Neutrophil (primary cell): ENCODE measurements at regions not wholly inside any gene's neighbourhood (a gene's known extent, or its start where the extent isn't known, plus 50 kb on each side); places are given as distances from the start of the nearest gene placed in this dataset.

Experiments used
- H3K27ac ChIP-seq: fragments of 200-600 bp; sonication (generic); 2 replicates; pipeline ENCODE4 v1.5.1; 2016; ENCODE audit warnings: mild to moderate bottlenecking, moderate library complexity
- H3K27me3 ChIP-seq: fragments of 200-600 bp; sonication (generic); 2 replicates; pipeline ENCODE4 v1.6.0; 2016; ENCODE audit warnings: mild to moderate bottlenecking
- H3K36me3 ChIP-seq: fragments of 200-600 bp; sonication (generic); 2 replicates; pipeline ENCODE4 v1.5.1; 2017
- H3K4me1 ChIP-seq, 2 experiments: fragments of 200-600 bp in 1 of 2; sonication (generic) in 1 of 2; 1 replicate in 1 of 2; 2 replicates in 1 of 2; pipeline versions ENCODE4 v1.5.1 to v1.6.1; 2013 to 2016; ENCODE audit warnings: low read depth in 1 of 2, low read length in 1 of 2, mild to moderate bottlenecking in 1 of 2, moderate library complexity in 1 of 2; ENCODE audit not compliant: control insufficient read depth in 1 of 2, insufficient read depth in 1 of 2
- H3K4me3 ChIP-seq, 2 experiments: fragments of 200-600 bp in 1 of 2; sonication (generic) in 1 of 2; 1 replicate in 1 of 2; 2 replicates in 1 of 2; pipeline ENCODE4 v1.5.1; 2013 to 2016; ENCODE audit warnings: low read depth in 1 of 2, low read length in 1 of 2, mild to moderate bottlenecking in 1 of 2, moderate library complexity in 1 of 2
- H3K9me3 ChIP-seq: fragments of 200-600 bp; sonication (generic); 2 replicates; pipeline ENCODE4 v1.5.1; 2016
- CTCF ChIP-seq: fragments of 200-600 bp; sonication (generic); IDR thresholded peaks from 2 replicates; pipeline ENCODE4 v1.5.1; 2016; ENCODE audit warnings: antibody characterized with exemption

GRCh38 chr5:4544049-4544670 is 596.0 kb upstream of the ADAMTS16 start:
- TF ChIP-seq CTCF: no peak
- Histone ChIP-seq H3K4me3 (no peak overlapping the region), H3K27ac (no peak overlapping the region), H3K27me3 (no peaks in the 10 kb centered on the region), H3K9me3 (no peaks in the 10 kb centered on the region), H3K36me3 (no peaks in the 10 kb centered on the region), H3K4me1 (no peaks in the 10 kb centered on the region)

DNA sequence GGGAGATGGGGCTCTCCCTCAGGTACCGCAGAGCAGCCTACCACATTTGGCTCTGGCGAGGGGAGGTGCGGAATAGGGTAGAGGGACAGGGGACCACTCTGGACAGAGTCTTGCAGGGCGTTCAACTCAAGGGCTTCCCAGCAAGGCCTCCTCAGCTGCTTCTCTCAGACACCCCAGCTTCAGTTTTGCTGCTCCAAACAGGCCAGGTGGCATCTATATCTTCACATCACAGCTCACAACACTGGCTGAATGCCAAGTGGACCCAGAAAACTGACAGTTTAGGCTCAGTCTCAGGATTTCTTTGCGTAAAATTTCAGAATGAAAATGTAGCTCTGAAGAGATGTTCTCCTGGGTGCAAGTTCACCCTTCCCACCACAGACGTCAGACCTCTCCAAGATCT is 592.6 kb upstream of the ADAMTS16 start:
- Histone ChIP-seq H3K4me3 (no peak overlapping the region), H3K27me3 (no peaks in the 10 kb centered on the region), H3K9me3 (no peaks in the 10 kb centered on the region), H3K27ac (no peak overlapping the region), H3K36me3 (no peaks in the 10 kb centered on the region), H3K4me1 (no peaks in the 10 kb centered on the region)
- TF ChIP-seq CTCF: no peak

GRCh38 chr5:4548341-4548740 is 591.8 kb upstream of the ADAMTS16 start:
- no peaks in the 10 kb centered on the region for H3K4me1 ChIP-seq
- no peak overlapping the region for H3K4me3 ChIP-seq
- H3K9me3 ChIP-seq: no peaks in the 10 kb centered on the region
- no peaks in the 10 kb centered on the region for H3K27me3 ChIP-seq
- no peak for TF ChIP-seq CTCF
- H3K27ac ChIP-seq: no peak overlapping the region
- no peaks in the 10 kb centered on the region for H3K36me3 ChIP-seq

DNA sequence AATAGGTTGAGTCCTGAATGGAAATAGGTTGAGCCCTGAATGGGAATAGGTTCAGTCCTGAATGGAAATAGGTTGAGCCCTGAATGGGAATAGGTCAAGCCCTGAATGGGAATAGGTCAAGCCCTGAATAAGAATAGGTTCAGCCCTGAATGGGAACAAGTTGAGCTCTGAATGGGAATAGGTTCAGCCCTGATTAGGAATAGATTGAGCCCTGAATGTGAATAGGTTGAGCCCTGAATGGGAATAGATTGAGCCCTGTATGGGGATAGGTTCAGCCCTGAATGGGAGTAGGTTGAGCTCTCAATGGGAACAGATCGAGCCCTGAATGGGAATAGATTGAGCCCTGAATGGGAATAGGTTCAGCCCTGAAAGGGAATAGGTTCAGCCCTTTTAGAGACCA is 590.8 kb upstream of the ADAMTS16 start:
- no peaks in the 10 kb centered on the region for H3K4me1 ChIP-seq

DNA sequence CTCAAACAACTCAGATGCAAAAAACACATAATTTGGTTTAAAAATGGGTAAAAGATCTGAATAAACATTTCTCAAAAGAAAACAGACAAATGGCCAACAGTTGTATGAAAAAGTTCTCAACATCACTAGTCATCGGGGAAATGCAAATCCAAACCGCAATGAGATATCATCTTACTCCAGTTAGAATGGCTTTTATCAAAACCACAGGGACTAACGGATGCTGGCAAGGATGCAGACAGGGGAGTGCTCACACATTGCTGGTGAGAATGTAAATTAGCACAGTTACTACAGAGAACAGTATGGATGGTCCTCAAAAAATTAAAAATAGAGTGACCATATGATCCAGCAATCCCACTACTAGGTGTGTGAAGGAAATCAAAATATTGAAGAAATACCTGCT is 589.1 kb upstream of the ADAMTS16 start:
- H3K27ac ChIP-seq: no peak overlapping the region
- H3K4me1 ChIP-seq: no peaks in the 10 kb centered on the region
- no peaks in the 10 kb centered on the region for H3K27me3 ChIP-seq
- no peak for TF ChIP-seq CTCF
- no peak overlapping the region for H3K4me3 ChIP-seq
- H3K9me3 ChIP-seq: no peaks in the 10 kb centered on the region
- H3K36me3 ChIP-seq: no peaks in the 10 kb centered on the region

More for the DNA sequence above, 590.8 kb upstream of the ADAMTS16 start:
- Histone ChIP-seq H3K36me3 (no peaks in the 10 kb centered on the region), H3K4me3 (no peak overlapping the region), H3K9me3 (no peaks in the 10 kb centered on the region), H3K27ac (no peak overlapping the region), H3K27me3 (no peaks in the 10 kb centered on the region)
- no peak for TF ChIP-seq CTCF

DNA sequence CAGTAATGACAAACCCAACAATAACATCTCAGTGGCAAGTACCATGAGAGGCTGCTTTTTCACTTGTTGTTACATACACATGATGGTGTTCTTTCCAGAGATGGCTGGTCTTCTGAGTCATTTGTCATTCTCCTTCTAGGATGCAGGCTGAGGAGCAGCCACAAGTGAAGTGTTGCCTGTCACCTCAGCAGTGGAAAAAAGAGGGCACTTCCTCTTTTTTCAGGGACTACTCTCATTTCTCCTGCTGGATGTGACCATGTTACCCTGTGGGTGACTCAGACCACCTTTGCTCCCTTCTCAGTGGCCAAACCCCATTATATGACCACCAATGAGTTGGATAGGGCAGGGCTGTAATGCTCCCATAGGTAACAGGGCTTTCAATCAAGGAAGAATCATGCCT is 587.0 kb upstream of the ADAMTS16 start:
- Histone ChIP-seq H3K4me3 (no peak overlapping the region), H3K27me3 (no peaks in the 10 kb centered on the region), H3K9me3 (no peaks in the 10 kb centered on the region), H3K27ac (no peak overlapping the region), H3K36me3 (no peaks in the 10 kb centered on the region), H3K4me1 (no peaks in the 10 kb centered on the region)
- TF ChIP-seq CTCF: no peak
